Neural cell (in vitro differentiated cells): ENCODE measurements at regions not wholly inside any gene's neighbourhood (a gene's known extent, or its start where the extent isn't known, plus 50 kb on each side); places are given as distances from the start of the nearest gene placed in this dataset.

Experiments
- H2AFZ ChIP-seq: fragments of 200-600, 300-800 bp; sonication (generic), shearing (Covaris generic); 2 replicates; pipeline ENCODE4 v1.6.0; 2014; ENCODE audit warnings: low read depth, mild to moderate bottlenecking, antibody characterized with exemption, low read length, moderate library complexity
- H3F3A ChIP-seq: fragments of 200-600 bp; shearing (Covaris generic); 2 replicates; pipeline ENCODE4 v1.6.1; 2016; ENCODE audit warnings: mild to moderate bottlenecking, moderate library complexity, mixed read lengths, antibody characterized with exemption, low read length; ENCODE audit not compliant: insufficient read depth, poor library complexity, severe bottlenecking
- H3K27ac ChIP-seq: fragments of 200-600, 300-800 bp; sonication (generic), shearing (Covaris generic); 2 replicates; pipeline ENCODE4 v1.5.1; 2014; ENCODE audit warnings: mild to moderate bottlenecking, low read length, moderate library complexity
- H3K27me3 ChIP-seq: fragments of 300-800, 200-600 bp; sonication (generic), shearing (Covaris generic); 2 replicates; pipeline ENCODE4 v1.6.0; 2014; ENCODE audit warnings: mild to moderate bottlenecking, low read depth, low read length, moderate library complexity; ENCODE audit not compliant: insufficient read depth
- H3K36me3 ChIP-seq: fragments of 300-800, 200-600 bp; sonication (generic), shearing (Covaris generic); 2 replicates; pipeline ENCODE4 v1.5.1; 2014; ENCODE audit warnings: mild to moderate bottlenecking, antibody characterized with exemption, low read length, moderate library complexity; ENCODE audit not compliant: insufficient read depth
- H3K4me2 ChIP-seq: fragments of 300-800, 200-600 bp; sonication (generic), shearing (Covaris generic); 2 replicates; pipeline ENCODE4 v1.6.0; 2014; ENCODE audit warnings: mild to moderate bottlenecking, low read length
- H3K4me3 ChIP-seq: fragments of 300-800, 200-600 bp; sonication (generic), shearing (Covaris generic); 2 replicates; pipeline ENCODE4 v1.5.1; 2014; ENCODE audit warnings: mild to moderate bottlenecking, low read length, moderate library complexity
- H3K79me2 ChIP-seq: fragments of 200-600 bp; shearing (Covaris generic); replicated peaks from 2 replicates; pipeline ENCODE4 v1.6.0; 2014; ENCODE audit warnings: mild to moderate bottlenecking, low read length, moderate library complexity; ENCODE audit not compliant: insufficient read depth
- H3K9ac ChIP-seq: fragments of 300-800, 200-600 bp; sonication (generic), shearing (Covaris generic); 2 replicates; pipeline ENCODE4 v1.6.1; 2016; ENCODE audit warnings: mild to moderate bottlenecking, low read length, mixed read lengths
- H3K9me2 ChIP-seq: fragments of 200-600 bp; shearing (Covaris generic); 2 replicates; pipeline ENCODE4 v1.6.1; 2016; ENCODE audit warnings: mild to moderate bottlenecking, low read length, mixed read lengths; ENCODE audit not compliant: insufficient read depth
- H3K9me3 ChIP-seq: fragments of 200-600, 300-800 bp; sonication (generic), shearing (Covaris generic); 2 replicates; pipeline ENCODE4 v1.6.1; 2016; ENCODE audit warnings: mild to moderate bottlenecking, mixed run types, low read length, moderate library complexity, mixed read lengths
- H4K20me1 ChIP-seq: fragments of 200-600 bp; shearing (Covaris generic); 2 replicates; pipeline ENCODE4 v1.6.1; 2016; ENCODE audit warnings: mild to moderate bottlenecking, mixed run types; ENCODE audit not compliant: insufficient read depth
- EP300 ChIP-seq: fragments of 450-650 bp; conservative IDR thresholded peaks from 2 replicates; pipeline ENCODE4 v1.6.1; 2014; ENCODE audit warnings: antibody characterized with exemption, mild to moderate bottlenecking, moderate library complexity; ENCODE audit not compliant: poor library complexity, severe bottlenecking
- EZH2 ChIP-seq: fragments of 200-600, 300-800 bp; shearing (Covaris generic), sonication (generic); IDR thresholded peaks from 2 replicates; pipeline ENCODE4 v1.6.1; 2014; ENCODE audit warnings: antibody characterized with exemption, low read length, borderline replicate concordance, mild to moderate bottlenecking; ENCODE audit not compliant: insufficient read depth, poor library complexity, severe bottlenecking
- MXI1 ChIP-seq: fragments of 450-650 bp; conservative IDR thresholded peaks from 2 replicates; pipeline ENCODE4 v1.6.1; 2014; ENCODE audit warnings: antibody characterized with exemption, mild to moderate bottlenecking; ENCODE audit not compliant: poor library complexity, severe bottlenecking
- POLR2AphosphoS5 ChIP-seq: IDR thresholded peaks from 2 replicates; pipeline ENCODE4 v1.6.1; 2012
- RAD21 ChIP-seq: fragments of 450-650 bp; conservative IDR thresholded peaks from 2 replicates; pipeline ENCODE4 v1.6.1; 2014; ENCODE audit warnings: antibody characterized with exemption, mild to moderate bottlenecking, moderate library complexity
- SMC3 ChIP-seq: fragments of 450-650 bp; conservative IDR thresholded peaks from 2 replicates; pipeline ENCODE4 v1.6.1; 2014; ENCODE audit warnings: antibody characterized with exemption, mild to moderate bottlenecking, moderate library complexity; ENCODE audit not compliant: poor library complexity
- TAF1 ChIP-seq: IDR thresholded peaks from 2 replicates; pipeline ENCODE4 v1.6.1; 2012; ENCODE audit warnings: low read depth
- TF ChIP-seq, protein P1 (sequence below): IDR thresholded peaks from 2 replicates; pipeline ENCODE4 v1.6.1; 2012; ENCODE audit warnings: borderline replicate concordance
- TF ChIP-seq, protein P2 (sequence below): fragments of 450-650 bp; IDR thresholded peaks from 2 replicates; pipeline ENCODE4 v1.5.1; 2014; ENCODE audit warnings: antibody characterized with exemption, mild to moderate bottlenecking, moderate library complexity; ENCODE audit not compliant: poor library complexity, severe bottlenecking

- Histone ChIP-seq H3K36me3 (no peaks in the 10 kb centered on the region), H2AFZ (no peak overlapping the region), H3K79me2 (no peaks in the 10 kb centered on the region), H3K9ac (no peak overlapping the region), H3F3A (peaks cover 4% of the 10 kb centered on the region), H3K27ac (no peak overlapping the region), H3K4me3 (no peak overlapping the region), H3K9me3 (no peaks in the 10 kb centered on the region), H3K9me2 (no peaks in the 10 kb centered on the region), H3K4me2 (no peak overlapping the region), H3K27me3 (no peaks in the 10 kb centered on the region), H4K20me1 (no peaks in the 10 kb centered on the region)
- TF ChIP-seq MXI1 (no peak), POLR2AphosphoS5 (no peak), EP300 (no peak), TAF1 (no peak)
- TF ChIP-seq, protein P1, sequence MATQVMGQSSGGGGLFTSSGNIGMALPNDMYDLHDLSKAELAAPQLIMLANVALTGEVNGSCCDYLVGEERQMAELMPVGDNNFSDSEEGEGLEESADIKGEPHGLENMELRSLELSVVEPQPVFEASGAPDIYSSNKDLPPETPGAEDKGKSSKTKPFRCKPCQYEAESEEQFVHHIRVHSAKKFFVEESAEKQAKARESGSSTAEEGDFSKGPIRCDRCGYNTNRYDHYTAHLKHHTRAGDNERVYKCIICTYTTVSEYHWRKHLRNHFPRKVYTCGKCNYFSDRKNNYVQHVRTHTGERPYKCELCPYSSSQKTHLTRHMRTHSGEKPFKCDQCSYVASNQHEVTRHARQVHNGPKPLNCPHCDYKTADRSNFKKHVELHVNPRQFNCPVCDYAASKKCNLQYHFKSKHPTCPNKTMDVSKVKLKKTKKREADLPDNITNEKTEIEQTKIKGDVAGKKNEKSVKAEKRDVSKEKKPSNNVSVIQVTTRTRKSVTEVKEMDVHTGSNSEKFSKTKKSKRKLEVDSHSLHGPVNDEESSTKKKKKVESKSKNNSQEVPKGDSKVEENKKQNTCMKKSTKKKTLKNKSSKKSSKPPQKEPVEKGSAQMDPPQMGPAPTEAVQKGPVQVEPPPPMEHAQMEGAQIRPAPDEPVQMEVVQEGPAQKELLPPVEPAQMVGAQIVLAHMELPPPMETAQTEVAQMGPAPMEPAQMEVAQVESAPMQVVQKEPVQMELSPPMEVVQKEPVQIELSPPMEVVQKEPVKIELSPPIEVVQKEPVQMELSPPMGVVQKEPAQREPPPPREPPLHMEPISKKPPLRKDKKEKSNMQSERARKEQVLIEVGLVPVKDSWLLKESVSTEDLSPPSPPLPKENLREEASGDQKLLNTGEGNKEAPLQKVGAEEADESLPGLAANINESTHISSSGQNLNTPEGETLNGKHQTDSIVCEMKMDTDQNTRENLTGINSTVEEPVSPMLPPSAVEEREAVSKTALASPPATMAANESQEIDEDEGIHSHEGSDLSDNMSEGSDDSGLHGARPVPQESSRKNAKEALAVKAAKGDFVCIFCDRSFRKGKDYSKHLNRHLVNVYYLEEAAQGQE, result no peak
- TF ChIP-seq, protein P2, sequence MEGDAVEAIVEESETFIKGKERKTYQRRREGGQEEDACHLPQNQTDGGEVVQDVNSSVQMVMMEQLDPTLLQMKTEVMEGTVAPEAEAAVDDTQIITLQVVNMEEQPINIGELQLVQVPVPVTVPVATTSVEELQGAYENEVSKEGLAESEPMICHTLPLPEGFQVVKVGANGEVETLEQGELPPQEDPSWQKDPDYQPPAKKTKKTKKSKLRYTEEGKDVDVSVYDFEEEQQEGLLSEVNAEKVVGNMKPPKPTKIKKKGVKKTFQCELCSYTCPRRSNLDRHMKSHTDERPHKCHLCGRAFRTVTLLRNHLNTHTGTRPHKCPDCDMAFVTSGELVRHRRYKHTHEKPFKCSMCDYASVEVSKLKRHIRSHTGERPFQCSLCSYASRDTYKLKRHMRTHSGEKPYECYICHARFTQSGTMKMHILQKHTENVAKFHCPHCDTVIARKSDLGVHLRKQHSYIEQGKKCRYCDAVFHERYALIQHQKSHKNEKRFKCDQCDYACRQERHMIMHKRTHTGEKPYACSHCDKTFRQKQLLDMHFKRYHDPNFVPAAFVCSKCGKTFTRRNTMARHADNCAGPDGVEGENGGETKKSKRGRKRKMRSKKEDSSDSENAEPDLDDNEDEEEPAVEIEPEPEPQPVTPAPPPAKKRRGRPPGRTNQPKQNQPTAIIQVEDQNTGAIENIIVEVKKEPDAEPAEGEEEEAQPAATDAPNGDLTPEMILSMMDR, result no peak
Observed at GRCh38 chr12:91274916-91275315, 92.3 kb upstream of the DCN start.

- Histone ChIP-seq H3K27me3 (no peaks in the 10 kb centered on the region), H3K9me2 (no peaks in the 10 kb centered on the region), H4K20me1 (no peaks in the 10 kb centered on the region), H3F3A (peaks cover 4% of the 10 kb centered on the region), H3K79me2 (no peaks in the 10 kb centered on the region), H2AFZ (no peak overlapping the region), H3K9me3 (no peaks in the 10 kb centered on the region), H3K9ac (no peak overlapping the region), H3K36me3 (no peaks in the 10 kb centered on the region), H3K4me3 (no peak overlapping the region), H3K27ac (no peak overlapping the region), H3K4me2 (no peak overlapping the region)
- no peak for TF ChIP-seq MXI1
- no peak for TF ChIP-seq RAD21
- no peak for TF ChIP-seq SMC3
- TF ChIP-seq POLR2AphosphoS5, result no peak
- no peak for TF ChIP-seq EZH2
- no peak for TF ChIP-seq TAF1
- TF ChIP-seq, protein P2, result no peak
- no peak for TF ChIP-seq EP300
- TF ChIP-seq, protein P1, result no peak
Observed at GRCh38 chr12:91273560-91273959, 90.9 kb upstream of the DCN start.
